ENCODE measurements at regions not wholly inside any gene's neighbourhood (a gene's known extent, or its start where the extent isn't known, plus 50 kb on each side); places are given as distances from the start of the nearest gene placed in this dataset.
A peak's percentile ranks its signal among the peaks of the same experiment; 100 is the strongest.

GRCh38 chr4:100114909-100115308, 75.4 kb downstream of the DDIT4L start:
- intact Hi-C loops (cut with micrococcal nuclease; ENCODE audit: unreplicated experiment), result no loop called here
- no peaks in the 10 kb centered on the region for H3K4me1 ChIP-seq (replicated peaks; ENCODE audit: insufficient read depth)
- no peaks in the 10 kb centered on the region for H3F3A ChIP-seq (ENCODE audit: insufficient read depth, low read depth)
- H3K4me3 ChIP-seq, result no peak overlapping the region
- no peaks in the 10 kb centered on the region for H4K20me1 ChIP-seq (ENCODE audit: insufficient read depth)
- POLR2A ChIA-PET (ENCODE audit: unreplicated experiment), result no interaction called here
- 0 out of 2 replicates have a peak overlapping the region, but pooled peaks have one; percentile 36 for H2AFZ ChIP-seq
- H3K9me2 ChIP-seq (ENCODE audit: insufficient read depth), result no peaks in the 10 kb centered on the region
- CTCF ChIA-PET, result no interaction called here
- no peaks in the 10 kb centered on the region for H3K79me2 ChIP-seq (ENCODE audit: low read depth)
- no peaks in the 10 kb centered on the region for H3K36me3 ChIP-seq (ENCODE audit: low read depth)
- no peaks in the 10 kb centered on the region for H3K9me3 ChIP-seq (ENCODE audit: insufficient read depth, low read depth)
- no peaks in the 10 kb centered on the region for H3K27me3 ChIP-seq (ENCODE audit: insufficient read depth, low read depth)
- DNase-seq, result no peak
- TF ChIP-seq CTCF (conservative IDR thresholded peaks at IDR 0.05), result no peak
- no peak for TF ChIP-seq EZH2 (IDR thresholded peaks at IDR 0.05; ENCODE audit: low read depth)
- H3K4me2 ChIP-seq, result no peak overlapping the region
- H3K27ac ChIP-seq, result no peak overlapping the region
- BruUV-seq (replicated peaks), result no TSS peak

GRCh38 chr4:100113732-100114131, 76.5 kb downstream of the DDIT4L start:
- ChIA-PET CTCF (no interaction called here), POLR2A (ENCODE audit: unreplicated experiment) (no interaction called here)
- H3K27ac ChIP-seq, result no peak overlapping the region
- H3K9me3 ChIP-seq (ENCODE audit: insufficient read depth, low read depth), result no peaks in the 10 kb centered on the region
- no peaks in the 10 kb centered on the region for H3K9me2 ChIP-seq (ENCODE audit: insufficient read depth)
- intact Hi-C loops (cut with micrococcal nuclease; ENCODE audit: unreplicated experiment), result no loop called here
- no peak for DNase-seq
- H3F3A ChIP-seq (ENCODE audit: insufficient read depth, low read depth), result no peaks in the 10 kb centered on the region
- no peaks in the 10 kb centered on the region for H3K27me3 ChIP-seq (ENCODE audit: insufficient read depth, low read depth)
- TF ChIP-seq CTCF (conservative IDR thresholded peaks at IDR 0.05), result no peak
- TF ChIP-seq EZH2 (IDR thresholded peaks at IDR 0.05; ENCODE audit: low read depth), result no peak
- H3K4me3 ChIP-seq, result no peak overlapping the region
- BruUV-seq (replicated peaks), result no TSS peak
- no peaks in the 10 kb centered on the region for H3K4me1 ChIP-seq (replicated peaks; ENCODE audit: insufficient read depth)
- no peak overlapping the region for H3K4me2 ChIP-seq
- H4K20me1 ChIP-seq (ENCODE audit: insufficient read depth), result no peaks in the 10 kb centered on the region
- H3K36me3 ChIP-seq (ENCODE audit: low read depth), result no peaks in the 10 kb centered on the region
- no peaks in the 10 kb centered on the region for H3K79me2 ChIP-seq (ENCODE audit: low read depth)
- H2AFZ ChIP-seq, result no peak overlapping the region

- ChIA-PET POLR2A (ENCODE audit: unreplicated experiment) (no interaction called here), CTCF (no interaction called here)
- H3K4me3 ChIP-seq, result no peak overlapping the region
- H3K9me2 ChIP-seq (ENCODE audit: insufficient read depth), result no peaks in the 10 kb centered on the region
- no peaks in the 10 kb centered on the region for H3K27me3 ChIP-seq (ENCODE audit: insufficient read depth, low read depth)
- no peak overlapping the region for H3K4me2 ChIP-seq
- H3F3A ChIP-seq (ENCODE audit: insufficient read depth, low read depth), result no peaks in the 10 kb centered on the region
- no peaks in the 10 kb centered on the region for H3K36me3 ChIP-seq (ENCODE audit: low read depth)
- DNase-seq, result no peak
- no peaks in the 10 kb centered on the region for H4K20me1 ChIP-seq (ENCODE audit: insufficient read depth)
- H3K4me1 ChIP-seq (replicated peaks; ENCODE audit: insufficient read depth), result no peaks in the 10 kb centered on the region
- no peaks in the 10 kb centered on the region for H3K9me3 ChIP-seq (ENCODE audit: insufficient read depth, low read depth)
- BruUV-seq (replicated peaks), result no TSS peak
- no peak overlapping the region for H2AFZ ChIP-seq
- H3K79me2 ChIP-seq (ENCODE audit: low read depth), result no peaks in the 10 kb centered on the region
- TF ChIP-seq CTCF (conservative IDR thresholded peaks at IDR 0.05) (no peak), EZH2 (IDR thresholded peaks at IDR 0.05; ENCODE audit: low read depth) (no peak)
- H3K27ac ChIP-seq, result no peak overlapping the region
- intact Hi-C loops (cut with micrococcal nuclease; ENCODE audit: unreplicated experiment), result no loop called here
Observed at GRCh38 chr4:100113096-100113495, 77.2 kb downstream of the DDIT4L start.
